Trophoblast cell (in vitro differentiated cells and primary cell): ENCODE measurements at regions not wholly inside any gene's neighbourhood (a gene's known extent, or its start where the extent isn't known, plus 50 kb on each side); places are given as distances from the start of the nearest gene placed in this dataset.

Experiments
- DNase-seq, 2 donors: peaks; one replicate each; pipeline ENCODE4 v3.0.0-alpha.2; 2016
- H2AFZ ChIP-seq: 2 replicates; pipeline ENCODE4 v1.6.1; 2013; ENCODE audit warnings: low read length, moderate library complexity, mild to moderate bottlenecking; ENCODE audit not compliant: insufficient read depth, poor library complexity
- H2AK5ac ChIP-seq: 2 replicates; pipeline ENCODE4 v1.6.1; 2013; ENCODE audit warnings: mild to moderate bottlenecking, low read length
- H2BK120ac ChIP-seq: 2 replicates; pipeline ENCODE4 v1.6.1; 2013; ENCODE audit warnings: low read length, mild to moderate bottlenecking, moderate library complexity; ENCODE audit not compliant: insufficient read depth, poor library complexity
- H2BK12ac ChIP-seq: 2 replicates; pipeline ENCODE4 v1.6.1; 2013; ENCODE audit warnings: mild to moderate bottlenecking, low read length, moderate library complexity
- H2BK5ac ChIP-seq: 2 replicates; pipeline ENCODE4 v1.6.1; 2013; ENCODE audit warnings: low read length, low read depth, moderate library complexity, mild to moderate bottlenecking; ENCODE audit not compliant: poor library complexity
- H3K14ac ChIP-seq: 2 replicates; pipeline ENCODE4 v1.6.1; 2013; ENCODE audit warnings: mild to moderate bottlenecking, low read length
- H3K18ac ChIP-seq: 2 replicates; pipeline ENCODE4 v1.6.1; 2013; ENCODE audit warnings: mild to moderate bottlenecking, low read length
- H3K23ac ChIP-seq: 2 replicates; pipeline ENCODE4 v1.6.1; 2013; ENCODE audit warnings: low read length
- H3K27ac ChIP-seq: 2 replicates; pipeline ENCODE4 v1.5.1; 2013; ENCODE audit warnings: low read depth, mild to moderate bottlenecking, inconsistent platforms, low read length, moderate library complexity
- H3K27me3 ChIP-seq: 2 replicates; pipeline ENCODE4 v1.6.1; 2013; ENCODE audit warnings: inconsistent platforms, mild to moderate bottlenecking, low read length, moderate library complexity; ENCODE audit not compliant: insufficient read depth
- H3K36me3 ChIP-seq, 2 experiments: 1 replicate in 1 of 2; 2 replicates in 1 of 2; pipeline ENCODE4 v1.6.1; 2013; ENCODE audit warnings: low read length in 2 of 2, mild to moderate bottlenecking in 2 of 2, moderate library complexity in 1 of 2; ENCODE audit not compliant: insufficient read depth in 2 of 2, control insufficient read depth in 1 of 2
- H3K4ac ChIP-seq: 2 replicates; pipeline ENCODE4 v1.6.1; 2013; ENCODE audit warnings: low read depth, mild to moderate bottlenecking, low read length, moderate library complexity
- H3K4me1 ChIP-seq, 2 experiments: 1 replicate in 1 of 2; 2 replicates in 1 of 2; pipeline ENCODE4 v1.6.1; 2013; ENCODE audit warnings: low read length in 2 of 2, mild to moderate bottlenecking in 2 of 2, moderate library complexity in 1 of 2; ENCODE audit not compliant: insufficient read depth in 2 of 2, control insufficient read depth in 1 of 2
- H3K4me2 ChIP-seq: 2 replicates; pipeline ENCODE4 v1.6.1; 2013; ENCODE audit warnings: inconsistent platforms, mild to moderate bottlenecking, low read length, moderate library complexity
- H3K4me3 ChIP-seq: 2 replicates; pipeline ENCODE4 v1.5.1; 2013; ENCODE audit warnings: mild to moderate bottlenecking, low read depth, low read length, inconsistent platforms
- H3K79me1 ChIP-seq: one replicate; pipeline ENCODE4 v1.6.1; 2013; ENCODE audit warnings: low read length
- H3K79me2 ChIP-seq: 2 replicates; pipeline ENCODE4 v1.6.1; 2013; ENCODE audit warnings: low read length, mild to moderate bottlenecking; ENCODE audit not compliant: control insufficient read depth, insufficient read depth, poor library complexity
- H3K9ac ChIP-seq: 2 replicates; pipeline ENCODE4 v1.6.1; 2013; ENCODE audit warnings: mild to moderate bottlenecking, low read length
- H3K9me3 ChIP-seq: 2 replicates; pipeline ENCODE4 v1.6.1; 2013; ENCODE audit warnings: low read depth, mild to moderate bottlenecking, control low read depth, inconsistent platforms, low read length; ENCODE audit not compliant: insufficient read depth
- H4K12ac ChIP-seq: 2 replicates; pipeline ENCODE4 v1.6.1; 2013; ENCODE audit warnings: low read depth, mild to moderate bottlenecking, low read length, moderate library complexity
- H4K8ac ChIP-seq: 2 replicates; pipeline ENCODE4 v1.6.1; 2013; ENCODE audit warnings: low read depth, mild to moderate bottlenecking, low read length, moderate library complexity
- H4K91ac ChIP-seq: one replicate; pipeline ENCODE4 v1.6.1; 2013; ENCODE audit warnings: low read depth, mild to moderate bottlenecking, low read length, moderate library complexity
- WGBS: extraction: QIAGEN DNeasy Blood & Tissue Kit; methylation state at CpG from one replicate; pipeline ENCODE4 v1.1.7; 2013; ENCODE audit warnings: missing lambda C conversion rate; ENCODE audit not compliant: insufficient read length, insufficient coverage; ENCODE audit errors: extremely low coverage; 5-methylcytosine and 5-hydroxymethylcytosine counted together

- Histone ChIP-seq H2BK12ac (no peak overlapping the region), H3K79me1 (no peaks in the 10 kb centered on the region), H4K8ac (no peak overlapping the region), H4K12ac (no peak overlapping the region), H3K23ac (no peak overlapping the region), H4K91ac (no peak overlapping the region), H2AFZ (no peak overlapping the region), H3K9me3 (no peaks in the 10 kb centered on the region), H3K4me2 (no peak overlapping the region), H3K27ac (no peak overlapping the region), H3K14ac (no peak overlapping the region), H3K4ac (no peak overlapping the region), H3K79me2 (no peaks in the 10 kb centered on the region), H3K18ac (no peak overlapping the region), H3K9ac (no peak overlapping the region), H2AK5ac (no peak overlapping the region), H3K36me3 (no peaks in the 10 kb centered on the region), H3K4me1 (peaks cover 2 to 4% of the 10 kb centered on the region in 2 experiments), H2BK5ac (no peak overlapping the region), H2BK120ac (no peak overlapping the region), H3K27me3 (no peaks in the 10 kb centered on the region), H3K4me3 (no peak overlapping the region)
- DNase-seq: no peak
- WGBS: no CpG with 5 or more reads among the region's 5 CpGs
Measured at GRCh38 chr4:55218041-55218440, 92.6 kb upstream of the KDR start.

DNA sequence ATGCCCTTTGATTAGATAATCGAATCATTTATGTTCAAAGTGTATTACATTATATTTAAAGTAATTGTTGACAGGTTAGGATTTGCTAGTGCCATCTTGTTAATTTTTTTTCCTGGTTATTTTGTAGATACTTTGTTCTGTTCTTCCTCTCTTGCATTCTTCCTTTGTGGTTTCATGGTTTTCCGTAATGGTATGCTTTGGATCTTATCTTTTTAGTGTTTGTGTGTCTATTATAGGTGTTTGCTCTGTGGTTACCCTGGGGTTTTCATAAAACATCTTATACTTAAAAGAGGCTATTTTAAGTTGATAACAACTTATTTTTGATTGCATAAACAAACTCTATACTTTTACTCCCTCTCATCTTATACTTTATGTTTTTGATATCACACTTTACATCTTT is 108.2 kb upstream of the SRD5A3 start:
- WGBS: no CpG with 5 or more reads among the region's 2 CpGs
- no peak overlapping the region for H3K23ac ChIP-seq
- no peaks in the 10 kb centered on the region for H3K27me3 ChIP-seq
- H3K79me2 ChIP-seq: no peaks in the 10 kb centered on the region
- H3K4me3 ChIP-seq: no peak overlapping the region
- no peak overlapping the region for H4K91ac ChIP-seq
- no peak overlapping the region for H2BK120ac ChIP-seq
- no peak overlapping the region for H3K4me2 ChIP-seq
- no peak overlapping the region for H3K9ac ChIP-seq
- no peak overlapping the region for H3K27ac ChIP-seq
- H3K36me3 ChIP-seq: no peaks in the 10 kb centered on the region
- peaks cover 7% of the 10 kb centered on the region for H3K9me3 ChIP-seq
- no peaks in the 10 kb centered on the region for H3K79me1 ChIP-seq
- H4K8ac ChIP-seq: no peak overlapping the region
- H2BK12ac ChIP-seq: no peak overlapping the region
- H3K18ac ChIP-seq: no peak overlapping the region
- no peak overlapping the region for H4K12ac ChIP-seq
- DNase-seq: no peak
- no peak overlapping the region for H3K4ac ChIP-seq
- H2AK5ac ChIP-seq: no peak overlapping the region
- no peak overlapping the region for H2BK5ac ChIP-seq
- no peak overlapping the region for H2AFZ ChIP-seq
- no peak overlapping the region for H3K14ac ChIP-seq
- H3K4me1 ChIP-seq: no peaks in the 10 kb centered on the region

DNA sequence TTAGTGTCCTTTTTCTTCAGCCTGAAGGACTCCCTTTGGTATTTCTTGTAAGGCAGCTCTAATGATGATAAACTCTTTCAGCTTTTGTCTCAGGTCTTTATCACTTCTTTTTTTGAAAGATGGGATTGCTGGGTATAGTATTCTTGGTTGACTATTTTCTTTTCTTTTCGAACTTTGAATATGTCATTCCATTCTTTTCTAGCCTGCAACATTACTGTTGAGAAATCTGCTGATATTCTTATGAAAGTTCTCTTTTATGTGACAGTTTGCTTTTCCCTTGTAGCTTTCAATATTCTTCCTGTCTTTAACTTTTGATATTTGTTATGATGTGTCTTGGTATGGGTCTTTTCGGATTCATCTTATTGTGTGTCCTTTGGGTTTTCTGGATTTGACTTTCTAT is 107.6 kb upstream of the SRD5A3 start:
- no peak overlapping the region for H3K27ac ChIP-seq
- no peak overlapping the region for H4K12ac ChIP-seq
- H3K79me2 ChIP-seq: no peaks in the 10 kb centered on the region
- H3K9ac ChIP-seq: no peak overlapping the region
- H3K9me3 ChIP-seq: peaks cover 7% of the 10 kb centered on the region
- no peak overlapping the region for H4K8ac ChIP-seq
- no peak overlapping the region for H2BK5ac ChIP-seq
- no peak overlapping the region for H3K23ac ChIP-seq
- no peak overlapping the region for H3K4me2 ChIP-seq
- no peak overlapping the region for H3K4me3 ChIP-seq
- H3K4ac ChIP-seq: no peak overlapping the region
- no peak for DNase-seq
- no peak overlapping the region for H2AK5ac ChIP-seq
- no peaks in the 10 kb centered on the region for H3K4me1 ChIP-seq
- no peak overlapping the region for H2AFZ ChIP-seq
- H3K27me3 ChIP-seq: no peaks in the 10 kb centered on the region
- no peak overlapping the region for H2BK12ac ChIP-seq
- WGBS: no CpG with 5 or more reads among the region's 2 CpGs
- no peaks in the 10 kb centered on the region for H3K36me3 ChIP-seq
- H4K91ac ChIP-seq: no peak overlapping the region
- H3K18ac ChIP-seq: no peak overlapping the region
- no peak overlapping the region for H3K14ac ChIP-seq
- no peaks in the 10 kb centered on the region for H3K79me1 ChIP-seq
- H2BK120ac ChIP-seq: no peak overlapping the region

GRCh38 chr4:55241461-55241860 is 104.6 kb upstream of the SRD5A3 start:
- no peak overlapping the region for H3K4me2 ChIP-seq
- H3K4me3 ChIP-seq: no peak overlapping the region
- DNase-seq: no peak
- no peak overlapping the region for H3K9ac ChIP-seq
- peaks cover 3% of the 10 kb centered on the region for H3K9me3 ChIP-seq
- no peaks in the 10 kb centered on the region for H3K36me3 ChIP-seq
- H3K18ac ChIP-seq: no peak overlapping the region
- no peak overlapping the region for H2BK12ac ChIP-seq
- H2AFZ ChIP-seq: no peak overlapping the region
- H3K79me2 ChIP-seq: no peaks in the 10 kb centered on the region
- H3K14ac ChIP-seq: no peak overlapping the region
- no peak overlapping the region for H3K23ac ChIP-seq
- H3K4ac ChIP-seq: no peak overlapping the region
- no peaks in the 10 kb centered on the region for H3K27me3 ChIP-seq
- H4K91ac ChIP-seq: no peak overlapping the region
- WGBS: no CpG with 5 or more reads among the region's 14 CpGs
- H2BK5ac ChIP-seq: no peak overlapping the region
- no peak overlapping the region for H2BK120ac ChIP-seq
- no peak overlapping the region for H3K27ac ChIP-seq
- H2AK5ac ChIP-seq: no peak overlapping the region
- no peaks in the 10 kb centered on the region for H3K4me1 ChIP-seq
- H3K79me1 ChIP-seq: no peaks in the 10 kb centered on the region
- H4K8ac ChIP-seq: no peak overlapping the region
- H4K12ac ChIP-seq: no peak overlapping the region
